Breast epithelium (tissue), 3 donors: ENCODE measurements at regions not wholly inside any gene's neighbourhood (a gene's known extent, or its start where the extent isn't known, plus 50 kb on each side); places are given as distances from the start of the nearest gene placed in this dataset.

Experiments used
- CTCF ChIP-seq, 3 donors: fragments of 450-650 bp; IDR thresholded peaks; one replicate each; pipeline ENCODE4 v1.5.1; 2016 to 2017; ENCODE audit warnings: antibody characterized with exemption in 3 of 3, mild to moderate bottlenecking in 3 of 3, moderate library complexity in 3 of 3
- POLR2A ChIP-seq: fragments of 450-650 bp; IDR thresholded peaks from one replicate; pipeline ENCODE4 v1.6.1; 2016; ENCODE audit warnings: antibody characterized with exemption, mild to moderate bottlenecking, moderate library complexity

- TF ChIP-seq POLR2A (no peak), CTCF (IDR thresholded peaks at IDR 0.05) (no peak)
These were observed 132.3 kb upstream of the CRY1 start for GRCh38 chr12:107225635-107226034.
